ENCODE measurements at regions not wholly inside any gene's neighbourhood (a gene's known extent, or its start where the extent isn't known, plus 50 kb on each side); places are given as distances from the start of the nearest gene placed in this dataset.

GRCh38 chr17:79164408-79164807 lies 89.8 kb downstream of the ENGASE start:
- Mint-ChIP-seq H3K4me1 (peaks cover 3% of the 10 kb centered on the region; the same call in 1 of the 2 replicates), H3K36me3 (no peaks in the 10 kb centered on the region), H3K27me3 (ENCODE audit: low read depth) (no peaks in the 10 kb centered on the region), H3K27ac (no peak overlapping the region), H3K9me3 (no peaks in the 10 kb centered on the region), H3K4me3 (no peak overlapping the region)
- TF ChIP-seq, protein P1, sequence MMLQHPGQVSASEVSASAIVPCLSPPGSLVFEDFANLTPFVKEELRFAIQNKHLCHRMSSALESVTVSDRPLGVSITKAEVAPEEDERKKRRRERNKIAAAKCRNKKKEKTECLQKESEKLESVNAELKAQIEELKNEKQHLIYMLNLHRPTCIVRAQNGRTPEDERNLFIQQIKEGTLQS (CRISPR knock-in tag; conservative IDR thresholded peaks at IDR 0.05), result no peak
- TF ChIP-seq TP53 (CRISPR knock-in tag; IDR thresholded peaks at IDR 0.05), result no peak
- TF ChIP-seq, protein P2, sequence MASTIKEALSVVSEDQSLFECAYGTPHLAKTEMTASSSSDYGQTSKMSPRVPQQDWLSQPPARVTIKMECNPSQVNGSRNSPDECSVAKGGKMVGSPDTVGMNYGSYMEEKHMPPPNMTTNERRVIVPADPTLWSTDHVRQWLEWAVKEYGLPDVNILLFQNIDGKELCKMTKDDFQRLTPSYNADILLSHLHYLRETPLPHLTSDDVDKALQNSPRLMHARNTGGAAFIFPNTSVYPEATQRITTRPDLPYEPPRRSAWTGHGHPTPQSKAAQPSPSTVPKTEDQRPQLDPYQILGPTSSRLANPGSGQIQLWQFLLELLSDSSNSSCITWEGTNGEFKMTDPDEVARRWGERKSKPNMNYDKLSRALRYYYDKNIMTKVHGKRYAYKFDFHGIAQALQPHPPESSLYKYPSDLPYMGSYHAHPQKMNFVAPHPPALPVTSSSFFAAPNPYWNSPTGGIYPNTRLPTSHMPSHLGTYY (CRISPR knock-in tag; IDR thresholded peaks at IDR 0.05), result no peak
- no peak for TF ChIP-seq KAT7 (CRISPR knock-in tag; IDR thresholded peaks at IDR 0.05; ENCODE audit: borderline replicate concordance)
- no peak for TF ChIP-seq CREB1 (CRISPR knock-in tag; IDR thresholded peaks at IDR 0.05)
- TF ChIP-seq RORB (CRISPR knock-in tag; IDR thresholded peaks at IDR 0.05), result no peak
- TF ChIP-seq TCF7 (CRISPR knock-in tag; IDR thresholded peaks at IDR 0.05; ENCODE audit: low read depth), result no peak
- POLR2A ChIA-PET, result no interaction called here
- CTCF ChIA-PET, result interaction anchor here (2.8 kb wide), 1 partner anchor 228 kb away, joined by 12 read pairs; no protein-coding TSS in a partner anchor
- ATAC-seq (no peak), DNase-seq (ENCODE audit: low spot score) (no peak)

- no peak for TF ChIP-seq ZNF121 (CRISPR knock-in tag; IDR thresholded peaks at IDR 0.05)
- no peak for TF ChIP-seq E2F4 (CRISPR knock-in tag; IDR thresholded peaks at IDR 0.05; ENCODE audit: borderline replicate concordance, low read depth)
- no peak for TF ChIP-seq NR3C1 (CRISPR knock-in tag; conservative IDR thresholded peaks at IDR 0.05; ENCODE audit: low read depth)
- TF ChIP-seq NFATC4 (CRISPR knock-in tag; IDR thresholded peaks at IDR 0.05), result no peak
- TF ChIP-seq, protein P3, sequence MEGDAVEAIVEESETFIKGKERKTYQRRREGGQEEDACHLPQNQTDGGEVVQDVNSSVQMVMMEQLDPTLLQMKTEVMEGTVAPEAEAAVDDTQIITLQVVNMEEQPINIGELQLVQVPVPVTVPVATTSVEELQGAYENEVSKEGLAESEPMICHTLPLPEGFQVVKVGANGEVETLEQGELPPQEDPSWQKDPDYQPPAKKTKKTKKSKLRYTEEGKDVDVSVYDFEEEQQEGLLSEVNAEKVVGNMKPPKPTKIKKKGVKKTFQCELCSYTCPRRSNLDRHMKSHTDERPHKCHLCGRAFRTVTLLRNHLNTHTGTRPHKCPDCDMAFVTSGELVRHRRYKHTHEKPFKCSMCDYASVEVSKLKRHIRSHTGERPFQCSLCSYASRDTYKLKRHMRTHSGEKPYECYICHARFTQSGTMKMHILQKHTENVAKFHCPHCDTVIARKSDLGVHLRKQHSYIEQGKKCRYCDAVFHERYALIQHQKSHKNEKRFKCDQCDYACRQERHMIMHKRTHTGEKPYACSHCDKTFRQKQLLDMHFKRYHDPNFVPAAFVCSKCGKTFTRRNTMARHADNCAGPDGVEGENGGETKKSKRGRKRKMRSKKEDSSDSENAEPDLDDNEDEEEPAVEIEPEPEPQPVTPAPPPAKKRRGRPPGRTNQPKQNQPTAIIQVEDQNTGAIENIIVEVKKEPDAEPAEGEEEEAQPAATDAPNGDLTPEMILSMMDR (IDR thresholded peaks at IDR 0.05), result no peak
- no peak for TF ChIP-seq TP53 (CRISPR knock-in tag; IDR thresholded peaks at IDR 0.05)
- no peak for TF ChIP-seq MYBL2 (CRISPR knock-in tag; IDR thresholded peaks at IDR 0.05)
- TF ChIP-seq TEAD4 (CRISPR knock-in tag; IDR thresholded peaks at IDR 0.05), result no peak
- TF ChIP-seq GABPB1 (CRISPR knock-in tag; IDR thresholded peaks at IDR 0.05), result no peak
- TF ChIP-seq ELF4 (CRISPR knock-in tag; IDR thresholded peaks at IDR 0.05; ENCODE audit: low read depth), result no peak
- no peak overlapping the region for H3K4me3 Mint-ChIP-seq
- ATAC-seq (no peak), DNase-seq (ENCODE audit: low spot score) (no peak)
- no peaks in the 10 kb centered on the region for H3K9me3 Mint-ChIP-seq
- ChIA-PET CTCF (interaction anchor here (1.3 to 2.8 kb wide), 2 partner anchors 210 to 229 kb away, joined by 3 to 12 read pairs; no protein-coding TSS in a partner anchor), POLR2A (no interaction called here)
- no peak overlapping the region for H3K27ac Mint-ChIP-seq
- peaks cover 3% of the 10 kb centered on the region; the same call in 1 of the 2 replicates for H3K4me1 Mint-ChIP-seq
- H3K27me3 Mint-ChIP-seq (ENCODE audit: low read depth), result no peaks in the 10 kb centered on the region
- no peaks in the 10 kb centered on the region for H3K36me3 Mint-ChIP-seq
Measured at GRCh38 chr17:79163071-79163470, 88.4 kb downstream of the ENGASE start.

DNA sequence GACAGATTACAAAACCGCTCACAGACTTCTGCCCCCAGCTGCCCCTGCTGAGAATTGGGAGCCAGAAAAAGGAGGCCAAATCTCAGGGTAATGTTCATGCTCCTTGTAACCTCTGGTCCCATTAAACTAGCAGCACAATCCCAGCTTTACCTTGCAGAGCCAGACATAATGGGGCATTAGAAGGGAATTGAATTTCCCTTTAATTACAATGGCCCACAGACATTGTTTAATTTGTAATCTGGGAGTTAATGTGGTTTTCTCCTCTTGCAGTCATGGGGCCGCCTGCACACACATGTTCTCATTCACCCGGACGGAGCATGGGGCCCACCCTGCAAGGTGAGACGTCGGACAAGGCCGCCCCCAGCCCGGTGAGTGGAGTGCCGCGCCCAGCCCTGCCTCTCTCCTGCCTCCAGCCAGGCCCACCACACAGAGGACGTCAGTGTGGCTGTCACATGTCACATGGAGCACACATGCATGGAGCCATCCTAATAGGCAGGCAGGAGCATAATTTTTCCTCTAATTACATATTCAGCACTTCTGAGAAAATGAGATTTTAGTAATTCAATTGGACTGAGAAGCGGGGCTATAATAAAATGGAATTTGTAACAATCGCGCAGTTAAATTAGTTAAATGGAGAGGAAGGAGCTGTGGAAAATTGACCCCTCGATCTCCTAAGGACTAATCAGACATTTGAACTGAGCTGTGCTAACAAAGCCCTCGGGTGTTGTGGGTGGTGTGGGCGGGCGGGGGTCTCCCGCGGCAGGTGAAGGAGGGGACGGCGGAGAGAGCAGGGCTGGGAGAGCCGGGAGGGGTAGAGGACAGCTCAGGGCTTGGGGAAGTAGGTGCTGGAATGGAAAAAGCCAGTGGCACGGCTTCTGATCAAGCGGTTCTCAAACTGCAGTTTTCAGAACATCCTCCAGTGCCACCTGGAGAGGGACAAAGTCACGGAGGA lies 87.7 kb downstream of the ENGASE start:
- Mint-ChIP-seq H3K4me1 (peaks cover 3% of the 10 kb centered on the region; the same call in 1 of the 2 replicates), H3K27ac (no peak overlapping the region), H3K36me3 (no peaks in the 10 kb centered on the region), H3K27me3 (ENCODE audit: low read depth) (no peaks in the 10 kb centered on the region), H3K9me3 (no peaks in the 10 kb centered on the region), H3K4me3 (no peak overlapping the region)
- CTCF ChIA-PET, result interaction anchor here (1.3 to 2.8 kb wide), 2 partner anchors 211 to 230 kb away, joined by 3 to 12 read pairs; no protein-coding TSS in a partner anchor
- no peak for DNase-seq (ENCODE audit: low spot score)
- POLR2A ChIA-PET, result interaction anchor here (0.7 kb wide), 1 partner anchor 15 kb away, joined by 3 read pairs; no protein-coding TSS in a partner anchor
- ATAC-seq, result no peak
- TF ChIP-seq RELA (CRISPR knock-in tag; IDR thresholded peaks at IDR 0.05; ENCODE audit: borderline replicate concordance) (no peak), GTF2I (CRISPR knock-in tag; conservative IDR thresholded peaks at IDR 0.05) (no peak), NR1H2 (CRISPR knock-in tag; IDR thresholded peaks at IDR 0.05) (no peak), PREB (CRISPR knock-in tag; IDR thresholded peaks at IDR 0.05; ENCODE audit: borderline replicate concordance) (no peak), ZNF671 (CRISPR knock-in tag; IDR thresholded peaks at IDR 0.05) (no peak), FOXP1 (CRISPR knock-in tag; IDR thresholded peaks at IDR 0.05; ENCODE audit: borderline replicate concordance) (no peak)
- TF ChIP-seq, protein P4, sequence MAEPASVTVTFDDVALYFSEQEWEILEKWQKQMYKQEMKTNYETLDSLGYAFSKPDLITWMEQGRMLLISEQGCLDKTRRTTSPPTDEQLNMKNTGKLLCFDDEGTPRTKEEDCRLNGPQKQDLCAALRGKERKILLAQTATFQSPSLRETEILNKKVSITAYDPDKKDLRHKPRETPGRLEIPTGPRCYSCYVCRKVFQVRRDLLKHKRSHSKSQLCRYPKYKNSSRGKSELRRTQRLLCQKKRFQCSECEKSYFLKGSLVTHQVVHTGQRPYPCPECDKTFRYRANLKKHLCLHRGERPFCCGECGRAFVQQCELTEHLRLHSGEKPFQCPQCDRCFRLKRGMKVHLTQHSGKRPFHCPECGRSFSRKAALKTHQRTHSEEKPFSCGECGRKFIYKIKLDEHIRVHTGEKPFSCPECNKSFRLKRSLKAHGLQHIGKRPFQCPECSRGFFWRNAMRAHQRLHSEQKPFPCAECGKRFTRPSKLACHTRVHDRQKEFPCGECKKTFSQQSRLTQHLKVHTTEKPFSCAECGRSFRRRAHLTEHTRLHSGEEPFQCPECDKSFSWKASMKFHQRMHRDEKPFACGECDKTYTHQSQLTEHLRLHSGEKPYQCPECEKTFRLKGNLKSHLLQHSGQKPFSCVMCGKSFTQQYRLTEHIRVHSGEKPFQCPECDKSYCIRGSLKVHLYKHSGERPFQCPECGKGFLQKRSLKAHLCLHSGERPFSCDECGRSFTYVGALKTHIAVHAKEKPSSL (CRISPR knock-in tag; conservative IDR thresholded peaks at IDR 0.05), result no peak
- TF ChIP-seq, protein P1 (CRISPR knock-in tag; conservative IDR thresholded peaks at IDR 0.05), result no peak

Measured in WTC11 (cell line).